ENCODE measurements at regions not wholly inside any gene's neighbourhood (a gene's known extent, or its start where the extent isn't known, plus 50 kb on each side); places are given as distances from the start of the nearest gene placed in this dataset.

DNA sequence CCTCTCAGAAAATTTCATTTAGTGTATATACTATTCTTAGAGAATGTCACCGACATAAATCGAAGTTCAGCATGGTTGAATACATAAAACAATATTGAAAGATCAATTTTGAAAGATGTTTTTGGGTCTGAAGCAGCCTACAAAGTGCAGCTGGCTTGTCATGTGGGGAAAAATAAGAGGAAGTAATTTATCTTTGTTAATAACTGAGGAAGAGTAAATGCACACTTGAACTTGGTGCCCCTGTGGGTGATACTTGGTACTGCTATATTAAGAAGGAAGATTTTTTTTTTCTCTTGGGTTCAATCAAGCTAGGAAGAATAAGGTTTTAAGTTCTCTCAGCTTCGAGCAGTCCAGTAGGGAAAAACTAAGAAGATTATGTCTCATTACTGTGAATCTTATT lies 661.3 kb downstream of the RPL10L start:
- no peak for DNase-seq
- H3K36me3 ChIP-seq, result no peaks in the 10 kb centered on the region
- H3K9me3 ChIP-seq, result no peaks in the 10 kb centered on the region
- TF ChIP-seq, protein P1, sequence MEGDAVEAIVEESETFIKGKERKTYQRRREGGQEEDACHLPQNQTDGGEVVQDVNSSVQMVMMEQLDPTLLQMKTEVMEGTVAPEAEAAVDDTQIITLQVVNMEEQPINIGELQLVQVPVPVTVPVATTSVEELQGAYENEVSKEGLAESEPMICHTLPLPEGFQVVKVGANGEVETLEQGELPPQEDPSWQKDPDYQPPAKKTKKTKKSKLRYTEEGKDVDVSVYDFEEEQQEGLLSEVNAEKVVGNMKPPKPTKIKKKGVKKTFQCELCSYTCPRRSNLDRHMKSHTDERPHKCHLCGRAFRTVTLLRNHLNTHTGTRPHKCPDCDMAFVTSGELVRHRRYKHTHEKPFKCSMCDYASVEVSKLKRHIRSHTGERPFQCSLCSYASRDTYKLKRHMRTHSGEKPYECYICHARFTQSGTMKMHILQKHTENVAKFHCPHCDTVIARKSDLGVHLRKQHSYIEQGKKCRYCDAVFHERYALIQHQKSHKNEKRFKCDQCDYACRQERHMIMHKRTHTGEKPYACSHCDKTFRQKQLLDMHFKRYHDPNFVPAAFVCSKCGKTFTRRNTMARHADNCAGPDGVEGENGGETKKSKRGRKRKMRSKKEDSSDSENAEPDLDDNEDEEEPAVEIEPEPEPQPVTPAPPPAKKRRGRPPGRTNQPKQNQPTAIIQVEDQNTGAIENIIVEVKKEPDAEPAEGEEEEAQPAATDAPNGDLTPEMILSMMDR (IDR thresholded peaks at IDR 0.05), result no peak
- no peak for TF ChIP-seq EP300 (IDR thresholded peaks at IDR 0.05)
- no peak for TF ChIP-seq POLR2A (IDR thresholded peaks at IDR 0.05)
- H3K27me3 ChIP-seq, result no peaks in the 10 kb centered on the region
- no peak overlapping the region for H3K4me3 ChIP-seq
- H3K4me1 ChIP-seq (ENCODE audit: insufficient read depth), result no peaks in the 10 kb centered on the region
- H3K27ac ChIP-seq, result no peak overlapping the region
- intact Hi-C loops (cut with DNase I), result no loop called here
- 83 to 87% (median 86%) methylated on average over 3 of the region's 3 CpGs for WGBS, 3 donors

DNA sequence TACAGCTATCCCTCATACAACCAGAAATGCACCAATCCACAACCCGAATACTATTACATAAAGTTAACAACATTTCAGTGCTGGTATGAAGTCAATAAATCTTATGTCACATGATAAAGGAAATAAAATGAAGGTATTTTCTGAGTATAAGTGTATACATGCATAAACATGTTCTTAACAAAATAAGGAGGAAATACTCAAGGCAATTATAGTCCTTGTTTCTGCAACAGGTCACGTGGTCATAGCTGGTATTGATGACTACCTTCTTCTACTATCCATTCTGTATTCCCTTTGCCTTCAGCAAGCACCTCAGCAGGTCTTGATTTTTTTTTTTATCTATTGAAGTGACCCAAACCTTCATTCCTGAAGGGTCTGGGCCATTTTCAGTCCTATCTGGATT lies 675.6 kb downstream of the RPL10L start:
- H3K36me3 ChIP-seq, result no peaks in the 10 kb centered on the region
- H3K27me3 ChIP-seq, result no peaks in the 10 kb centered on the region
- peaks cover 0 to 3% of the 10 kb centered on the region in 2 donors for H3K9me3 ChIP-seq
- H3K4me3 ChIP-seq, result no peak overlapping the region
- no peaks in the 10 kb centered on the region for H3K4me1 ChIP-seq (ENCODE audit: insufficient read depth)
- DNase-seq, result no peak
- intact Hi-C loops (cut with DNase I), result no loop called here
- TF ChIP-seq, protein P1 (IDR thresholded peaks at IDR 0.05), result no peak
- TF ChIP-seq EP300 (IDR thresholded peaks at IDR 0.05), result no peak
- TF ChIP-seq POLR2A (IDR thresholded peaks at IDR 0.05), result no peak
- no peak overlapping the region for H3K27ac ChIP-seq
- WGBS, 3 donors, result 86 to 91% (median 86%) methylated on average over 2 of the region's 2 CpGs

GRCh38 chr14:45972416-45972815 lies 679.2 kb downstream of the RPL10L start:
- no peak overlapping the region for H3K27ac ChIP-seq
- intact Hi-C loops (cut with DNase I), result no loop called here
- 79 to 84% (median 83%) methylated on average over 4 of the region's 4 CpGs for WGBS, 3 donors
- H3K27me3 ChIP-seq, result no peaks in the 10 kb centered on the region
- H3K9me3 ChIP-seq, result no peaks in the 10 kb centered on the region
- TF ChIP-seq, protein P1 (IDR thresholded peaks at IDR 0.05), result no peak
- TF ChIP-seq POLR2A (IDR thresholded peaks at IDR 0.05), result no peak
- TF ChIP-seq EP300 (IDR thresholded peaks at IDR 0.05), result no peak
- no peaks in the 10 kb centered on the region for H3K4me1 ChIP-seq (ENCODE audit: insufficient read depth)
- H3K36me3 ChIP-seq, result no peaks in the 10 kb centered on the region
- no peak for DNase-seq
- no peak overlapping the region for H3K4me3 ChIP-seq

GRCh38 chr14:45970621-45971020 lies 681.0 kb downstream of the RPL10L start:
- Histone ChIP-seq H3K36me3 (no peaks in the 10 kb centered on the region), H3K27ac (no peak overlapping the region), H3K4me1 (ENCODE audit: insufficient read depth) (no peaks in the 10 kb centered on the region), H3K9me3 (no peaks in the 10 kb centered on the region), H3K4me3 (no peak overlapping the region), H3K27me3 (no peaks in the 10 kb centered on the region)
- DNase-seq, result no peak
- TF ChIP-seq EP300 (IDR thresholded peaks at IDR 0.05) (no peak), POLR2A (IDR thresholded peaks at IDR 0.05) (no peak)
- TF ChIP-seq, protein P1 (IDR thresholded peaks at IDR 0.05), result no peak
- 45 to 55% (median 49%) methylated on average over 1 of the region's 1 CpG for WGBS, 3 donors
- intact Hi-C loops (cut with DNase I), result no loop called here

- Histone ChIP-seq H3K9me3 (no peaks in the 10 kb centered on the region), H3K4me3 (no peak overlapping the region), H3K36me3 (no peaks in the 10 kb centered on the region), H3K4me1 (ENCODE audit: insufficient read depth) (no peaks in the 10 kb centered on the region), H3K27ac (no peak overlapping the region), H3K27me3 (no peaks in the 10 kb centered on the region)
- WGBS, 3 donors, result 28 to 58% (median 47%) methylated on average over 1 of the region's 1 CpG
- TF ChIP-seq, protein P1 (IDR thresholded peaks at IDR 0.05), result no peak
- TF ChIP-seq EP300 (IDR thresholded peaks at IDR 0.05) (no peak), POLR2A (IDR thresholded peaks at IDR 0.05) (no peak)
- intact Hi-C loops (cut with DNase I), result no loop called here
- DNase-seq, result no peak
These were observed 683.5 kb downstream of the RPL10L start for GRCh38 chr14:45968037-45968436.

All from ovary (tissue), 7 donors.